ENCODE measurements at regions not wholly inside any gene's neighbourhood (a gene's known extent, or its start where the extent isn't known, plus 50 kb on each side); places are given as distances from the start of the nearest gene placed in this dataset.

DNA sequence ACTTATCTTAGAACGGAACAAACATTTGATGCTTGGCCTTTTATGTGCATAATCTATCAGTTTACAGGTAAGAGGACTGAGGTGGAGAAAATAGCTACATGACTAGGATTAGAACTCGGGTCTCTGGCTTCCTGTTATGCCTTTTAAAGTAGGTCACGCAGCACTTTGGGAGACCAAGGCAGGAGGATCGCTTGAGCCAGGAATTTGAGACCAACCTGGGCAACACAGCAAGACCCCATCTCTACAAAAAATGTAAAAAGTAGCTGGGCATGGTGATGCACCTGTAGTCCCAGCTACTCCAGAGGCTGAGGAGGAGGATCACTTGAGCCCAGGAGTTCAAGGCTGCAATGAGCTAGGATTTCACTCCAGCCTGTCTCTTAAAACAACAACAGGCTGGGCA lies 81.9 kb upstream of the AKT3 start:
- TF ChIP-seq GATA2 (IDR thresholded peaks at IDR 0.05; ENCODE audit: low read depth, low read length) = no peak
- no peak for TF ChIP-seq GATA3 (IDR thresholded peaks at IDR 0.05; ENCODE audit: low read depth, low read length)

DNA sequence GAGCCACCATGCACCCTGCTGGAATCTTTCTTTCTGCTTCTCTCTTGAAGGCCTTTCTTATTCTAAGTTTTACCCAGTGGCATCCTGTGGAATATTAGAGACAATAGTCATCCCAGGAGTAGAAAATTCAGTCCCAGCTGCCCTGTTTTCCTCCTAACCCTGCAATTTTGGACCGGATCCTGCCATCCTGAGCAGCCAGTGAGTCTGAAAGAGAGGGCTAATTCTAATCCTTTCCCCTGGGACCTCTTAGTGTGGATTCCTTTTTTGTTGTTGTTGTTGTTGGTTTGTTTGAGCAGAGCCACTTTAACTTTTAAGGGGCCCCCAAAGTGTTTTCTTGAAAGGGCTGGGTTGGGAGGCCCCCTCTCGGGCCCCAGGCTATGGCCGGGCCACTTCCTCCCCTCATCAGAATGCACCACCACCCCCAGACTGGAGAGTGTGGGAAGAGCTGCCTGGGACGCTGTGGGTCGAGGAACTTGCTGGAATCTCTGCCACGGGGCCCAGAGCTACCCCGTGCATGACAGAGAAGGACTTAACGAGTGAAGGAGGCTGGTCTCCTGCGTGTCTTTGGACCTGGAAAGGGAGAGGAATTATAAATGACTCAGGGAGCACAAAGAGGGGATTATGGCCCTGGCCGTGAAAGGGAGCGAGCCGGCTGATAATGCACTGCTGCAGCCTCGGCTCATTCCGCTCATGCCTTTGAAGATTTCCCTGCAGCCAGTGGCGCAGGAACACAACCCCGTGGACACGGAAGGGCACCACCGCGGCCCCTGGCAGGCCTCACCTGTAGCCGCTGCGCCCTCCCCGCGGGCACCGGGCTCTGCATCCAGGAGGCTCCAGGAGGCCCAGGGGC lies 81.0 kb upstream of the AKT3 start:
- TF ChIP-seq GATA3 (IDR thresholded peaks at IDR 0.05; ENCODE audit: low read depth, low read length) = no peak
- TF ChIP-seq GATA2 (IDR thresholded peaks at IDR 0.05; ENCODE audit: low read depth, low read length) = no peak

GRCh38 chr1:243927381-243927780 lies 77.3 kb upstream of the AKT3 start:
- TF ChIP-seq GATA3 (IDR thresholded peaks at IDR 0.05; ENCODE audit: low read depth, low read length) = no peak
- TF ChIP-seq GATA2 (IDR thresholded peaks at IDR 0.05; ENCODE audit: low read depth, low read length) = no peak

DNA sequence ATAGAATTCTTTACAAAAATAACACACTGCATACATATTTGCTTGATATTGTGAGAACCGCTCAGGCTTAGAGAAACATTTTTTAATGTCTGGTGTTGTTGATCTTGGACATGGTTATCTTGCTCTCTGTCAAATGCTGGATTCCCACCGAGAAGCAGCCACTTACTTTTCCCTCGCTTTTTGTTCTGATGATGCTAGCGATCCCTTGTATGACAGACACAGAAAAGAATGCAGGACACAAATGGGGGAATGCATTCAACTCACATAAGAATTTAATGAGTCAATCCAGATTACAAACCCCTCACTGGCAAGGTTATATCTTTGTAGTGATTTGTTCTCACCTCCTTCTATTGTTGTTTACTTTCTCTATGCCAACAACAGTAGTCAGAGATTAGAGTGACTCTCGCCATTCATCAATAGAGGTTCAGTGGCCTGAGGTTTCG lies 76.8 kb upstream of the AKT3 start:
- TF ChIP-seq GATA2 (IDR thresholded peaks at IDR 0.05; ENCODE audit: low read depth, low read length) (no peak), GATA3 (IDR thresholded peaks at IDR 0.05; ENCODE audit: low read depth, low read length) (no peak)

GRCh38 chr1:243926299-243926698 lies 76.3 kb upstream of the AKT3 start:
- no peak for TF ChIP-seq GATA2 (IDR thresholded peaks at IDR 0.05; ENCODE audit: low read depth, low read length)
- TF ChIP-seq GATA3 (IDR thresholded peaks at IDR 0.05; ENCODE audit: low read depth, low read length) = no peak

- TF ChIP-seq GATA2 (IDR thresholded peaks at IDR 0.05; ENCODE audit: low read depth, low read length) = no peak
- TF ChIP-seq GATA3 (IDR thresholded peaks at IDR 0.05; ENCODE audit: low read depth, low read length) = no peak
These were observed 74.7 kb upstream of the AKT3 start for GRCh38 chr1:243924588-243925349.

DNA sequence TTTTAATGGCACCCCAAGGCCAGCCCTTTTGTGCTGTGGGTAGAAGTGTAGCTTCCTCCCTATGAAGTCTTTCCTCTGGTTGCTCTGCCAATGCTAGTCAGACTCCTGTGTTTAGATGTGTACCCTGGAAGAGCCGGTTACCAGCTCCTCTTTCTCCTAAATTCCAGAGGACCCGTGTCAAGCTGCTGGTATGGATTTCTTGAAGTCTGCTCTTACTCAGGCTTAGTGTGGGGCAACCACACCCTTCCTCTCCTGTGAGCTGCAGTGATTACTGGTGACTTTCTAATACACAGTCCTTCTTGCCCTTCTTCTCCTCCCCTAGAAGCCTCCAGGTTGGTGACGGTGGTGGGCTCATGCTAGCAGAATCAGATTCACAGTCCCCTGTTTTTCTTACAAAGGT lies 74.1 kb upstream of the AKT3 start:
- TF ChIP-seq GATA3 (IDR thresholded peaks at IDR 0.05; ENCODE audit: low read depth, low read length) (no peak), GATA2 (IDR thresholded peaks at IDR 0.05; ENCODE audit: low read depth, low read length) (no peak)

DNA sequence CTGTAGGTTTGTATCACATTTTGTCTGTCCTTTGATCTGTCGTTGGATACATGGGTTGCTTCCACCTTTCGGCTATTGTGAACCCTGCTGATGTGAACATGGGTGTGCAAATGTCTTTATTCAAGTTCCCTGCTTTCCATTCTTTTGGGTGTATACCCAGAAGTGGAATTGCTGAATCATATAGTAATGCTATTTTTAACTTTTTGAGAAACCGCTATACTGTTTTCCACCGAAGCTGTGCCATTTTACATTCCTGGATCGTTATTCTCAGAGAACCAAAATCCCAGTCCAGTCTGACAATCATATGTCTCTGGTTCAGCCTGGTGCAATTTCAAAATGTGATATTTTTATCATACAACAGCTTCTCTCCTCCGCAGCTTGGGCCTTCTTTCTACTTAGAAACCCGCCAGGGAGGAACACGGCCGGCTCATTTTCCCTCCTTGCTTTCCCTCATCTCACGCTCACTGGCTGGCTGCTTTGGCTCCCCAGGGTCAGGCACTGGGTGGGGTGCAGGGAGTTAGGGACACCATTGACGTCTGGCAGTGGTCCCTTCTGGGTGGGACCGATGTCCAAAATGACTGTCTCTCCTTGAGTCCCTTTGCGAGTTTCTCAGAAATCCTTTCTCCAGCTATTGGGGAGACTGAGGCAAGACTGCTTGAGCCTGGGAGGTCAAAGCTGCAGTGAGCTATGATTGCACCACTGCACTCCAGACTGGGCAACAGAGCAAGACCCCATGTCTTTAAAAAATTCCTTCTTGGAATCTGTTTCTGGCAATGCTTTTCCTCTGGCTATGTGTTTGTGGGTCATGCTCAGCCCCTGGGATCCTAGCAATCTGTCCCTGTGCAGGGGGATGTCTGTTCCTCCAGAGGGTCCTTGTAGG lies 73.5 kb upstream of the AKT3 start:
- TF ChIP-seq GATA3 (IDR thresholded peaks at IDR 0.05; ENCODE audit: low read depth, low read length) (no peak), GATA2 (IDR thresholded peaks at IDR 0.05; ENCODE audit: low read depth, low read length) (no peak)

DNA sequence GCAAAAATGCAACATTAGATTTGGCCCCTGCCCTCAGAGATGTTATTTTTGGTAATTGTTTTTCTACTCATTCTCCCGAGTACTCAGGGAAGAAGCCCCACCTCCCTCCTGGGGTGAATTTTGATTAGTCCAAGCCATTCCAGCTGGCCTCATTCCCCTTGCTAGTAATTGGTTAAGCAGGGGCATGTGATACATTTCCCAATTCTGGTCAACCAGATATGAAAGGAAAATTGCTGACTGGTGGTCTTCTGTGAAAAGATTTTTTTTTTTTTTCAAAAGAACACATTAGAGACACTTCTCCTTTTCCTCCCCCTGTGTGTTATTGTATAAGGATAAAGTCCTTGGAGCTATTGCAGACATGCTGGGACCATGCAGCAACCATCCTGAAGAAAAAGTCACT lies 71.1 kb upstream of the AKT3 start:
- no peak for TF ChIP-seq GATA2 (IDR thresholded peaks at IDR 0.05; ENCODE audit: low read depth, low read length)
- TF ChIP-seq GATA3 (IDR thresholded peaks at IDR 0.05; ENCODE audit: low read depth, low read length) = no peak

- TF ChIP-seq GATA3 (IDR thresholded peaks at IDR 0.05; ENCODE audit: low read depth, low read length) (no peak), GATA2 (IDR thresholded peaks at IDR 0.05; ENCODE audit: low read depth, low read length) (no peak)
These were observed 68.0 kb upstream of the AKT3 start for GRCh38 chr1:243917863-243918565.

DNA sequence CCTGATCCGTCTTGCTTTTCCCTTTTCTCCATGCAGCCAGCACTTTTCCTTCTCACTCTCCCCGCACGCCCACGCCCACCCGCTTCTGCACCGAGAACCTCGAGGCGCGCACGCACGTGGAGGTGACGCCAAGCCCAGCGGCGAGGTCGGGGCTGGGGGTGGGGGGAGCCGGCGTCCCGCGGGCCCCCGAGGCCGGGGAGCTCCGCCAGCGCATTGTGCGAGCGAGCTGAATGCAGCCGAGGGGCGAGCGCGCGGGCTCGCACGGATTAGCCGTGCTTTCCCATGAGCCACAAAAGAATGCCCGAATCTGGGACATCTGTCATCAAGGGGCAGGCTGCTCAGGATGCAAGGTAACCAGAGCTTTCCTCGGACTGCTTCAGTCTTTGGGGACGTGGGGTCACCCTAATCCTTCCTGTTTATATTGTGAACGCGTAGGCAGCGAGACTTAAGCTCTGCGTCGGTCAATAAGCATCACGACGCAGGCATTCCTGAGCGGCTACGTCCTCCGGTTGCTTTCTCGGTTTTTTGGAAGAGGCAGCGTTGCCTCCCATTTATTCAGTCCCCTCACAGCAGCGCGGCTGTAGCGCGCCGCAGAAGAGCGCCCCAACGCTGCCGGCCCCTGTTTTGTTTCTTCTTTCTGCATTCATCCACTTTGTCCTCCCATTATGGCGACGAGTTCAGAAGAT lies 67.3 kb upstream of the AKT3 start:
- no peak for TF ChIP-seq GATA2 (IDR thresholded peaks at IDR 0.05; ENCODE audit: low read depth, low read length)
- no peak for TF ChIP-seq GATA3 (IDR thresholded peaks at IDR 0.05; ENCODE audit: low read depth, low read length)

GRCh38 chr1:243916160-243916559 lies 66.1 kb upstream of the AKT3 start:
- TF ChIP-seq GATA3 (IDR thresholded peaks at IDR 0.05; ENCODE audit: low read depth, low read length) (no peak), GATA2 (IDR thresholded peaks at IDR 0.05; ENCODE audit: low read depth, low read length) (no peak)

DNA sequence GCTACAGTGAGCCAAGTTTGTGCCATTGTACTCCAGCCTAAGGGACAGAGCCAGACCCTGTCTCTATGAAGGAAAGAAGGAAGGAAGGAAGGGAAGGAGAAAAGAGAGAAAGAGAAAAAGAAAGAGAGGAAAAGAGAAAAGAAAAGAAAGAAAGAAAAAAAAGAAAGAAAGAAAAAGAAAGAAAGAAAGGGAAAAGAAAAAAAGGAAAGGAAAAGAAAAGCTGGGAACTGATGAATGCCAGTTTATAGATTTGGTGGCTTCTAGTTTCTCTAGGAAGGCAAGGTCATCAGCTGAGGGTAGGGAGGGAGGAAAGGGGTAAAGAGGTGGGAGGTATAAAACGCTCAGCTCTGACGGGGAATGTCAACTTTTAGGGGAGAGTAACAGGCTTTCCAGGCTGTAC lies 62.3 kb upstream of the AKT3 start:
- TF ChIP-seq GATA2 (IDR thresholded peaks at IDR 0.05; ENCODE audit: low read depth, low read length) = no peak

Data from SH-SY5Y (cell line).